GM12864 (cell line): ENCODE measurements at regions not wholly inside any gene's neighbourhood (a gene's known extent, or its start where the extent isn't known, plus 50 kb on each side); places are given as distances from the start of the nearest gene placed in this dataset.

Experiments
- DNase-seq: peaks from one replicate; pipeline ENCODE4 v3.0.0-alpha.2; 2011; ENCODE audit warnings: low read depth
- H3K4me3 ChIP-seq: 2 replicates; pipeline ENCODE4 v1.5.1; 2011; ENCODE audit warnings: mild to moderate bottlenecking, low read depth, low read length, control low read depth
- CTCF ChIP-seq: IDR thresholded peaks from 2 replicates; pipeline ENCODE4 v1.5.1; 2011; ENCODE audit warnings: low read depth, mild to moderate bottlenecking, moderate library complexity, low read length, control low read depth, inconsistent platforms; ENCODE audit errors: missing control alignments

- no peak for TF ChIP-seq CTCF
- DNase-seq: no peak
- H3K4me3 ChIP-seq: no peak overlapping the region
These were observed 1586.5 kb upstream of the SEL1L start for GRCh38 chr14:83120187-83120586.

GRCh38 chr14:83126076-83126475 is 1592.4 kb upstream of the SEL1L start:
- H3K4me3 ChIP-seq: no peak overlapping the region
- TF ChIP-seq CTCF: no peak
- no peak for DNase-seq

GRCh38 chr14:83128783-83129182 is 1595.1 kb upstream of the SEL1L start:
- TF ChIP-seq CTCF: no peak
- H3K4me3 ChIP-seq: no peak overlapping the region
- DNase-seq: no peak

GRCh38 chr14:83129496-83129895 is 1595.8 kb upstream of the SEL1L start:
- DNase-seq: no peak
- TF ChIP-seq CTCF: no peak
- no peak overlapping the region for H3K4me3 ChIP-seq

- no peak for DNase-seq
- no peak overlapping the region for H3K4me3 ChIP-seq
- TF ChIP-seq CTCF: no peak
These were observed 1600.5 kb upstream of the SEL1L start for GRCh38 chr14:83133981-83134645.

- no peak for TF ChIP-seq CTCF
- no peak for DNase-seq
- H3K4me3 ChIP-seq: no peak overlapping the region
These were observed 1607.1 kb upstream of the SEL1L start for GRCh38 chr14:83140756-83141155.

- TF ChIP-seq CTCF: no peak
These were observed 1613.4 kb upstream of the SEL1L start for GRCh38 chr14:83147006-83147405.

More at GRCh38 chr14:83147006-83147405, 1613.4 kb upstream of the SEL1L start:
- DNase-seq: no peak
- no peak overlapping the region for H3K4me3 ChIP-seq
